NB4 (cell line): ENCODE measurements at regions not wholly inside any gene's neighbourhood (a gene's known extent, or its start where the extent isn't known, plus 50 kb on each side); places are given as distances from the start of the nearest gene placed in this dataset.

Experiments
- CTCF ChIP-seq: IDR thresholded peaks from one replicate; pipeline ENCODE4 v1.5.1; 2012; ENCODE audit warnings: low read depth, low read length
- MAX ChIP-seq: IDR thresholded peaks from 2 replicates; pipeline ENCODE4 v1.6.1; 2011; ENCODE audit warnings: low read depth, low read length
- MYC ChIP-seq: IDR thresholded peaks from 2 replicates; pipeline ENCODE4 v1.6.1; 2011; ENCODE audit warnings: low read depth, low read length
- POLR2A ChIP-seq: IDR thresholded peaks from 2 replicates; pipeline ENCODE4 v1.6.1; 2011; ENCODE audit warnings: mild to moderate bottlenecking; ENCODE audit not compliant: insufficient read length; ENCODE audit errors: extremely low read depth

DNA sequence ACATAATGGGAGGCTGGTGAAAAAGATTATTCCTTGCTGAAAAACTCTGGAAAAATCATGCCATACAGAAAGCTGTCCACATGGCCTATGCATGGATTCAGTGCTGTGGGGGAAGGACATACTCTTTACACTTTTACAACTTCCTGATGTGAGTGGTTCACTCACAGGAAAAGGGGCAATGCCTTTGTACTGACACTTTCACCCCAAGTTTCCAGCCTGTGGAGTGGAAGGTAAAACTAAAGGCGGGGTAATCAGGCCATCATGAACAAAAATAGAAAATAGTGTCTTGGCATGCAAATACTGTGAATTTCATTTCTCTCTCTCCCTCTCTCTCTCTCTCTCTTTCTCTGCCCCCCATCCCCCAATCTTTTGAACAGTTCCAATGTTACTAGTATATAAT lies 281.8 kb downstream of the ETS1 start:
- no peak for TF ChIP-seq CTCF
- TF ChIP-seq POLR2A, result no peak
- no peak for TF ChIP-seq MAX
- no peak for TF ChIP-seq MYC
